ENCODE measurements at regions not wholly inside any gene's neighbourhood (a gene's known extent, or its start where the extent isn't known, plus 50 kb on each side); places are given as distances from the start of the nearest gene placed in this dataset.

DNA sequence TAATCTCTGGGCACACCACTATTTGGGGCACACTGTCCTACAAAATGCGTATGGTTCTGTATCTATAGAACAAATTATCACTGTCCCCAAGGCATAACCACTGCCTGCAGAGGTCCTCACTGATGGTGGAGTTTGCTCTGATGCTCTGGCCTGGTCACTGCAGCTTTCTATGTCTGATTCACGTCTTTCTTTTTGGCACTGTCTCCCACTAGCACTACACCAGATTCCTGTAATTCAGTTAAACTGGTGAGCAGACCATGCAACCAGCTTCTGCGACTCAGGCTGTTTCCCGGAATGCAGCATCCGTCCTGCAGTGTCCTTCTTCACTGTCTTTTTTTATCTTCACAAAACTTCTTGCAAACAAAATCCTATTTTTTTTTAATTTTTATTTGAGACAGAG lies 112.8 kb downstream of the KLF6 start:
- TF ChIP-seq RARB (CRISPR knock-in tag; IDR thresholded peaks at IDR 0.05): no peak
- no peak for TF ChIP-seq ZFP30 (CRISPR knock-in tag; IDR thresholded peaks at IDR 0.05)
- TF ChIP-seq OSR1 (CRISPR knock-in tag; IDR thresholded peaks at IDR 0.05): no peak
- TF ChIP-seq, protein P1, sequence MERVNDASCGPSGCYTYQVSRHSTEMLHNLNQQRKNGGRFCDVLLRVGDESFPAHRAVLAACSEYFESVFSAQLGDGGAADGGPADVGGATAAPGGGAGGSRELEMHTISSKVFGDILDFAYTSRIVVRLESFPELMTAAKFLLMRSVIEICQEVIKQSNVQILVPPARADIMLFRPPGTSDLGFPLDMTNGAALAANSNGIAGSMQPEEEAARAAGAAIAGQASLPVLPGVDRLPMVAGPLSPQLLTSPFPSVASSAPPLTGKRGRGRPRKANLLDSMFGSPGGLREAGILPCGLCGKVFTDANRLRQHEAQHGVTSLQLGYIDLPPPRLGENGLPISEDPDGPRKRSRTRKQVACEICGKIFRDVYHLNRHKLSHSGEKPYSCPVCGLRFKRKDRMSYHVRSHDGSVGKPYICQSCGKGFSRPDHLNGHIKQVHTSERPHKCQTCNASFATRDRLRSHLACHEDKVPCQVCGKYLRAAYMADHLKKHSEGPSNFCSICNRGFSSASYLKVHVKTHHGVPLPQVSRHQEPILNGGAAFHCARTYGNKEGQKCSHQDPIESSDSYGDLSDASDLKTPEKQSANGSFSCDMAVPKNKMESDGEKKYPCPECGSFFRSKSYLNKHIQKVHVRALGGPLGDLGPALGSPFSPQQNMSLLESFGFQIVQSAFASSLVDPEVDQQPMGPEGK (CRISPR knock-in tag; IDR thresholded peaks at IDR 0.05; ENCODE audit: borderline replicate concordance): no peak
- TF ChIP-seq ISL1 (CRISPR knock-in tag; IDR thresholded peaks at IDR 0.05): no peak; the same call in 1 of the 2 replicates
- TF ChIP-seq, protein P2, sequence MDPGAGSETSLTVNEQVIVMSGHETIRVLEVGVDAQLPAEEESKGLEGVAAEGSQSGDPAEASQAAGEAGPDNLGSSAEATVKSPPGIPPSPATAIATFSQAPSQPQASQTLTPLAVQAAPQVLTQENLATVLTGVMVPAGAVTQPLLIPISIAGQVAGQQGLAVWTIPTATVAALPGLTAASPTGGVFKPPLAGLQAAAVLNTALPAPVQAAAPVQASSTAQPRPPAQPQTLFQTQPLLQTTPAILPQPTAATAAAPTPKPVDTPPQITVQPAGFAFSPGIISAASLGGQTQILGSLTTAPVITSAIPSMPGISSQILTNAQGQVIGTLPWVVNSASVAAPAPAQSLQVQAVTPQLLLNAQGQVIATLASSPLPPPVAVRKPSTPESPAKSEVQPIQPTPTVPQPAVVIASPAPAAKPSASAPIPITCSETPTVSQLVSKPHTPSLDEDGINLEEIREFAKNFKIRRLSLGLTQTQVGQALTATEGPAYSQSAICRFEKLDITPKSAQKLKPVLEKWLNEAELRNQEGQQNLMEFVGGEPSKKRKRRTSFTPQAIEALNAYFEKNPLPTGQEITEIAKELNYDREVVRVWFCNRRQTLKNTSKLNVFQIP (CRISPR knock-in tag; IDR thresholded peaks at IDR 0.05; ENCODE audit: borderline replicate concordance, low read depth): no peak
- TF ChIP-seq ARNTL (CRISPR knock-in tag; IDR thresholded peaks at IDR 0.05; ENCODE audit: borderline replicate concordance, low read depth): no peak
- 0 out of 2 replicates have a peak, but pooled peaks have one; percentile 28 for TF ChIP-seq ZNF70 (CRISPR knock-in tag; IDR thresholded peaks at IDR 0.05)
- TF ChIP-seq ZC3H10 (CRISPR knock-in tag; IDR thresholded peaks at IDR 0.05): no peak
- TF ChIP-seq, protein P3, sequence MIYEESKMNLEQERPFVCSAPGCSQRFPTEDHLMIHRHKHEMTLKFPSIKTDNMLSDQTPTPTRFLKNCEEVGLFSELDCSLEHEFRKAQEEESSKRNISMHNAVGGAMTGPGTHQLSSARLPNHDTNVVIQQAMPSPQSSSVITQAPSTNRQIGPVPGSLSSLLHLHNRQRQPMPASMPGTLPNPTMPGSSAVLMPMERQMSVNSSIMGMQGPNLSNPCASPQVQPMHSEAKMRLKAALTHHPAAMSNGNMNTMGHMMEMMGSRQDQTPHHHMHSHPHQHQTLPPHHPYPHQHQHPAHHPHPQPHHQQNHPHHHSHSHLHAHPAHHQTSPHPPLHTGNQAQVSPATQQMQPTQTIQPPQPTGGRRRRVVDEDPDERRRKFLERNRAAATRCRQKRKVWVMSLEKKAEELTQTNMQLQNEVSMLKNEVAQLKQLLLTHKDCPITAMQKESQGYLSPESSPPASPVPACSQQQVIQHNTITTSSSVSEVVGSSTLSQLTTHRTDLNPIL (CRISPR knock-in tag; IDR thresholded peaks at IDR 0.05; ENCODE audit: low read depth): no peak
- no peak for TF ChIP-seq PPARA (CRISPR knock-in tag; IDR thresholded peaks at IDR 0.05; ENCODE audit: borderline replicate concordance)
- no peak for TF ChIP-seq GLIS3 (CRISPR knock-in tag; IDR thresholded peaks at IDR 0.05)
- no peak for TF ChIP-seq BACH2 (CRISPR knock-in tag; IDR thresholded peaks at IDR 0.05; ENCODE audit: borderline replicate concordance)
